ENCODE measurements at regions not wholly inside any gene's neighbourhood (a gene's known extent, or its start where the extent isn't known, plus 50 kb on each side); places are given as distances from the start of the nearest gene placed in this dataset.

- Histone ChIP-seq H3K4me3 (ENCODE audit: insufficient read depth in 1 of 2, low read depth in 1 of 2, low read length in 2 of 2) (no peak overlapping the region), H2BK120ac (ENCODE audit: low read depth, low read length) (no peak overlapping the region), H3K9ac (ENCODE audit: low read length) (no peak overlapping the region), H2BK15ac (ENCODE audit: low read depth, poor library complexity, severe bottlenecking) (no peak overlapping the region), H3K79me1 (replicated peaks; ENCODE audit: low read length, poor library complexity, severe bottlenecking) (no peaks in the 10 kb centered on the region), H2BK12ac (ENCODE audit: low read length in 2 of 2) (no peak overlapping the region), H3K27ac (ENCODE audit: low read length, poor library complexity, severe bottlenecking) (no peak overlapping the region), H3K4me1 (ENCODE audit: control insufficient read depth, insufficient read depth, low read depth, low read length) (no peaks in the 10 kb centered on the region), H3K4me2 (ENCODE audit: low read length, poor library complexity, severe bottlenecking) (no peak overlapping the region), H2AK5ac (ENCODE audit: low read length, severe bottlenecking) (no peak overlapping the region), H3K9me3 (ENCODE audit: control insufficient read depth, low read length) (no peaks in the 10 kb centered on the region), H3K18ac (ENCODE audit: low read depth in 1 of 2, low read length in 2 of 2) (no peak overlapping the region), H4K8ac (ENCODE audit: low read length) (no peak overlapping the region), H3K4ac (ENCODE audit: low read depth in 1 of 2, low read length in 2 of 2) (no peak overlapping the region), H4K91ac (ENCODE audit: low read length) (no peak overlapping the region), H2BK5ac (ENCODE audit: low read depth, low read length, poor library complexity, severe bottlenecking) (no peak overlapping the region), H2AFZ (ENCODE audit: low read depth, low read length) (no peak overlapping the region), H3K36me3 (ENCODE audit: control insufficient read depth in 1 of 2, insufficient read depth in 2 of 2, low read depth in 1 of 2, low read length in 2 of 2) (no peaks in the 10 kb centered on the region), H3K27me3 (ENCODE audit: control insufficient read depth in 1 of 2, insufficient read depth in 1 of 2, low read length in 2 of 2) (peaks cover 3% of the 10 kb centered on the region in 2 experiments), H3K23ac (ENCODE audit: low read length in 2 of 2) (no peak overlapping the region), H3K14ac (ENCODE audit: low read length in 2 of 2) (no peak overlapping the region)
- WGBS = 62% methylated on average over 1 of the region's 1 CpG
- DNase-seq = no peak
Measured at GRCh38 chr3:132160198-132160597, 125.4 kb upstream of the CPNE4 start.

- H3K36me3 ChIP-seq (ENCODE audit: control insufficient read depth in 1 of 2, insufficient read depth in 2 of 2, low read depth in 1 of 2, low read length in 2 of 2) = no peaks in the 10 kb centered on the region
- H4K8ac ChIP-seq (ENCODE audit: low read length) = no peak overlapping the region
- no peak overlapping the region for H2AK5ac ChIP-seq (ENCODE audit: low read length, severe bottlenecking)
- no peaks in the 10 kb centered on the region for H3K79me1 ChIP-seq (replicated peaks; ENCODE audit: low read length, poor library complexity, severe bottlenecking)
- no peak overlapping the region for H3K4me2 ChIP-seq (ENCODE audit: low read length, poor library complexity, severe bottlenecking)
- H3K9me3 ChIP-seq (ENCODE audit: control insufficient read depth, low read length) = no peaks in the 10 kb centered on the region
- DNase-seq = no peak
- H2AFZ ChIP-seq (ENCODE audit: low read depth, low read length) = no peak overlapping the region
- no peak overlapping the region for H2BK120ac ChIP-seq (ENCODE audit: low read depth, low read length)
- H3K9ac ChIP-seq (ENCODE audit: low read length) = no peak overlapping the region
- H3K4ac ChIP-seq (ENCODE audit: low read depth in 1 of 2, low read length in 2 of 2) = no peak overlapping the region
- no CpG with 5 or more reads among the region's 1 CpG for WGBS
- no peaks in the 10 kb centered on the region for H3K4me1 ChIP-seq (ENCODE audit: control insufficient read depth, insufficient read depth, low read depth, low read length)
- no peak overlapping the region for H4K91ac ChIP-seq (ENCODE audit: low read length)
- no peak overlapping the region for H3K4me3 ChIP-seq (ENCODE audit: insufficient read depth in 1 of 2, low read depth in 1 of 2, low read length in 2 of 2)
- no peak overlapping the region for H3K23ac ChIP-seq (ENCODE audit: low read length in 2 of 2)
- H3K27ac ChIP-seq (ENCODE audit: low read length, poor library complexity, severe bottlenecking) = no peak overlapping the region
- no peak overlapping the region for H3K18ac ChIP-seq (ENCODE audit: low read depth in 1 of 2, low read length in 2 of 2)
- H2BK15ac ChIP-seq (ENCODE audit: low read depth, poor library complexity, severe bottlenecking) = no peak overlapping the region
- H3K27me3 ChIP-seq (ENCODE audit: control insufficient read depth in 1 of 2, insufficient read depth in 1 of 2, low read length in 2 of 2) = peaks cover 0 to 3% of the 10 kb centered on the region in 2 experiments
- no peak overlapping the region for H2BK12ac ChIP-seq (ENCODE audit: low read length in 2 of 2)
- H3K14ac ChIP-seq (ENCODE audit: low read length in 2 of 2) = no peak overlapping the region
- no peak overlapping the region for H2BK5ac ChIP-seq (ENCODE audit: low read depth, low read length, poor library complexity, severe bottlenecking)
Measured at GRCh38 chr3:132161608-132162007, 126.8 kb upstream of the CPNE4 start.

- Histone ChIP-seq H2AK5ac (ENCODE audit: low read length, severe bottlenecking) (no peak overlapping the region), H3K4me3 (ENCODE audit: insufficient read depth in 1 of 2, low read depth in 1 of 2, low read length in 2 of 2) (no peak overlapping the region), H3K4ac (ENCODE audit: low read depth in 1 of 2, low read length in 2 of 2) (no peak overlapping the region), H3K9me3 (ENCODE audit: control insufficient read depth, low read length) (no peaks in the 10 kb centered on the region), H2BK120ac (ENCODE audit: low read depth, low read length) (no peak overlapping the region), H4K91ac (ENCODE audit: low read length) (no peak overlapping the region), H2BK5ac (ENCODE audit: low read depth, low read length, poor library complexity, severe bottlenecking) (no peak overlapping the region), H2BK12ac (ENCODE audit: low read length in 2 of 2) (no peak overlapping the region), H3K79me1 (replicated peaks; ENCODE audit: low read length, poor library complexity, severe bottlenecking) (no peaks in the 10 kb centered on the region), H2BK15ac (ENCODE audit: low read depth, poor library complexity, severe bottlenecking) (no peak overlapping the region), H3K23ac (ENCODE audit: low read length in 2 of 2) (no peak overlapping the region), H3K9ac (ENCODE audit: low read length) (no peak overlapping the region), H3K27me3 (ENCODE audit: control insufficient read depth in 1 of 2, insufficient read depth in 1 of 2, low read length in 2 of 2) (peaks cover 3 to 10% of the 10 kb centered on the region in 2 experiments), H2AFZ (ENCODE audit: low read depth, low read length) (no peak overlapping the region), H3K14ac (ENCODE audit: low read length in 2 of 2) (no peak overlapping the region), H3K36me3 (ENCODE audit: control insufficient read depth in 1 of 2, insufficient read depth in 2 of 2, low read depth in 1 of 2, low read length in 2 of 2) (no peaks in the 10 kb centered on the region), H4K8ac (ENCODE audit: low read length) (no peak overlapping the region), H3K18ac (ENCODE audit: low read depth in 1 of 2, low read length in 2 of 2) (no peak overlapping the region), H3K4me2 (ENCODE audit: low read length, poor library complexity, severe bottlenecking) (no peak overlapping the region), H3K4me1 (ENCODE audit: control insufficient read depth, insufficient read depth, low read depth, low read length) (no peaks in the 10 kb centered on the region), H3K27ac (ENCODE audit: low read length, poor library complexity, severe bottlenecking) (no peak overlapping the region)
- no peak for DNase-seq
- WGBS = 35% methylated on average over 1 of the region's 1 CpG
Measured at GRCh38 chr3:132164469-132165092, 129.8 kb upstream of the CPNE4 start.

- no peak for DNase-seq
- no peak overlapping the region for H3K27ac ChIP-seq (ENCODE audit: low read length, poor library complexity, severe bottlenecking)
- H3K36me3 ChIP-seq (ENCODE audit: control insufficient read depth in 1 of 2, insufficient read depth in 2 of 2, low read depth in 1 of 2, low read length in 2 of 2) = no peaks in the 10 kb centered on the region
- 83% methylated on average over 2 of the region's 5 CpGs for WGBS
- H3K4ac ChIP-seq (ENCODE audit: low read depth in 1 of 2, low read length in 2 of 2) = no peak overlapping the region
- no peak overlapping the region for H3K4me3 ChIP-seq (ENCODE audit: insufficient read depth in 1 of 2, low read depth in 1 of 2, low read length in 2 of 2)
- H3K14ac ChIP-seq (ENCODE audit: low read length in 2 of 2) = no peak overlapping the region
- no peak overlapping the region for H3K18ac ChIP-seq (ENCODE audit: low read depth in 1 of 2, low read length in 2 of 2)
- no peak overlapping the region for H3K23ac ChIP-seq (ENCODE audit: low read length in 2 of 2)
- H2BK12ac ChIP-seq (ENCODE audit: low read length in 2 of 2) = no peak overlapping the region
- H3K4me2 ChIP-seq (ENCODE audit: low read length, poor library complexity, severe bottlenecking) = no peak overlapping the region
- H3K9ac ChIP-seq (ENCODE audit: low read length) = no peak overlapping the region
- H2AK5ac ChIP-seq (ENCODE audit: low read length, severe bottlenecking) = no peak overlapping the region
- no peak overlapping the region for H2AFZ ChIP-seq (ENCODE audit: low read depth, low read length)
- H4K91ac ChIP-seq (ENCODE audit: low read length) = no peak overlapping the region
- H3K79me1 ChIP-seq (replicated peaks; ENCODE audit: low read length, poor library complexity, severe bottlenecking) = no peaks in the 10 kb centered on the region
- H3K4me1 ChIP-seq (ENCODE audit: control insufficient read depth, insufficient read depth, low read depth, low read length) = no peaks in the 10 kb centered on the region
- no peak overlapping the region for H2BK120ac ChIP-seq (ENCODE audit: low read depth, low read length)
- no peak overlapping the region for H2BK5ac ChIP-seq (ENCODE audit: low read depth, low read length, poor library complexity, severe bottlenecking)
- H3K9me3 ChIP-seq (ENCODE audit: control insufficient read depth, low read length) = no peaks in the 10 kb centered on the region
- H4K8ac ChIP-seq (ENCODE audit: low read length) = no peak overlapping the region
- H2BK15ac ChIP-seq (ENCODE audit: low read depth, poor library complexity, severe bottlenecking) = no peak overlapping the region
- H3K27me3 ChIP-seq (ENCODE audit: control insufficient read depth in 1 of 2, insufficient read depth in 1 of 2, low read length in 2 of 2) = peaks cover 3 to 22% of the 10 kb centered on the region in 2 experiments
Measured at GRCh38 chr3:132167870-132168269, 133.1 kb upstream of the CPNE4 start.
